B cell (primary cell): ENCODE measurements at regions not wholly inside any gene's neighbourhood (a gene's known extent, or its start where the extent isn't known, plus 50 kb on each side); places are given as distances from the start of the nearest gene placed in this dataset.

ENCODE experiments used
- ATAC-seq: fragments of 200-7000 bp; cut with Tn5 transposase; one replicate; pipeline ENCODE4 v1.10.0; 2021; ENCODE audit warnings: low read depth, mild to moderate bottlenecking, moderate number of reproducible peaks, moderate library complexity
- CTCF ChIA-PET: fragments of 350-600 bp; sonication (Branson Sonifier 250); formaldehyde crosslinking; loops from one replicate; lab custom pipeline; 2021; ENCODE audit warnings: antibody characterized with exemption, inconsistent platforms; lab: Charles Lee
- POLR2A ChIA-PET: fragments of 350-600 bp; sonication (Branson Sonifier 250); formaldehyde crosslinking; loops from one replicate; lab custom pipeline; 2021; ENCODE audit warnings: antibody characterized with exemption; lab: Charles Lee
- DNase-seq: peaks from one replicate; pipeline ENCODE4 v3.0.0; 2013
- H2AFZ ChIP-seq: 2 replicates; pipeline ENCODE4 v1.6.1; 2012; ENCODE audit warnings: mild to moderate bottlenecking, low read depth, low read length; ENCODE audit not compliant: insufficient read depth, poor library complexity, severe bottlenecking
- H3K27ac ChIP-seq, 2 donors: 1 replicate in 1 of 2; 2 replicates in 1 of 2; pipeline ENCODE4 v1.5.1; 2012 to 2013; ENCODE audit warnings: low read length in 2 of 2, mild to moderate bottlenecking in 2 of 2, moderate library complexity in 1 of 2
- H3K27me3 ChIP-seq, 4 experiments: fragments of 200-600 bp in 1 of 4; sonication (generic) in 1 of 4; replicated peaks in 1 of 4; 1 replicate in 2 of 4; 2 replicates in 2 of 4; pipeline versions ENCODE4 v1.6.1 to v1.7.0; 2013 to 2016; ENCODE audit warnings: low read length in 3 of 4, mild to moderate bottlenecking in 2 of 4, mixed read lengths in 1 of 4, moderate library complexity in 1 of 4; ENCODE audit not compliant: insufficient read depth in 4 of 4, control insufficient read depth in 3 of 4; ENCODE audit errors: control extremely low read depth in 1 of 4
- H3K36me3 ChIP-seq, 2 experiments: replicated peaks in 1 of 2; 1 replicate in 1 of 2; 2 replicates in 1 of 2; pipeline versions ENCODE4 v1.6.1 to v1.7.1; 2013; ENCODE audit warnings: low read length in 1 of 2; ENCODE audit not compliant: insufficient read depth in 2 of 2, control insufficient read depth in 1 of 2; ENCODE audit errors: control extremely low read depth in 1 of 2, extremely low read depth in 1 of 2
- H3K4me1 ChIP-seq, 2 donors: fragments of 200-600 bp in 1 of 2; sonication (generic) in 1 of 2; 1 replicate in 1 of 2; 2 replicates in 1 of 2; pipeline versions ENCODE4 v1.5.1 to v1.6.1; 2013 to 2017; ENCODE audit warnings: low read length in 2 of 2; ENCODE audit not compliant: control insufficient read depth in 2 of 2, insufficient read depth in 2 of 2
- H3K4me2 ChIP-seq: replicated peaks from 2 replicates; pipeline ENCODE3; 2012; ENCODE audit warnings: mild to moderate bottlenecking, low read depth, low read length; ENCODE audit not compliant: poor library complexity, severe bottlenecking
- H3K4me3 ChIP-seq, 5 experiments: fragments of 200-600 bp in 1 of 5; sonication (generic) in 1 of 5; 1 replicate in 3 of 5; 2 replicates in 2 of 5; pipeline versions ENCODE4 v1.5.1 to v1.7.0; 2011 to 2016; ENCODE audit warnings: low read length in 4 of 5, mild to moderate bottlenecking in 4 of 5, low read depth in 2 of 5, control low read depth in 1 of 5, moderate library complexity in 1 of 5; ENCODE audit not compliant: insufficient read depth in 1 of 5; ENCODE audit errors: control extremely low read depth in 1 of 5, extremely low read depth in 1 of 5
- H3K79me2 ChIP-seq: fragments of 200-600 bp; sonication (generic); one replicate; pipeline ENCODE4 v1.6.0; 2016; ENCODE audit warnings: low read length; ENCODE audit not compliant: control insufficient read depth, insufficient read depth
- H3K9ac ChIP-seq: fragments of 200-600 bp; sonication (generic); 2 replicates; pipeline ENCODE4 v1.6.1; 2017; ENCODE audit warnings: mild to moderate bottlenecking, low read length, moderate library complexity
- H3K9me3 ChIP-seq, 3 donors: one replicate each; pipeline versions ENCODE4 v1.6.1 to v1.7.1; 2013; ENCODE audit warnings: low read length in 2 of 3; ENCODE audit not compliant: control insufficient read depth in 2 of 3, insufficient read depth in 1 of 3; ENCODE audit errors: control extremely low read depth in 1 of 3
- H4K20me1 ChIP-seq: 2 replicates; pipeline ENCODE4 v1.6.0; 2012; ENCODE audit warnings: mild to moderate bottlenecking, low read length; ENCODE audit not compliant: insufficient read depth, control insufficient read depth, poor library complexity, severe bottlenecking
- H3K27ac Mint-ChIP-seq: one replicate; pipeline ENCODE4 v1.8.0; 2021; ENCODE audit warnings: mixed read lengths
- H3K27me3 Mint-ChIP-seq: one replicate; pipeline ENCODE4 v1.8.0; 2021; ENCODE audit warnings: mixed read lengths
- H3K4me1 Mint-ChIP-seq: one replicate; pipeline ENCODE4 v1.8.0; 2021; ENCODE audit warnings: mixed read lengths
- H3K4me3 Mint-ChIP-seq: one replicate; pipeline ENCODE4 v1.8.0; 2021; ENCODE audit warnings: mixed read lengths
- H3K9me3 Mint-ChIP-seq: one replicate; pipeline ENCODE4 v1.8.0; 2022; ENCODE audit warnings: mixed read lengths; ENCODE audit not compliant: insufficient read depth
- CTCF ChIP-seq: fragments of 200-600 bp; IDR thresholded peaks from one replicate; pipeline ENCODE4 v1.8.0; 2022; ENCODE audit warnings: antibody characterized with exemption, mild to moderate bottlenecking
- EZH2 ChIP-seq: IDR thresholded peaks from 2 replicates; pipeline ENCODE4 v1.6.1; 2012; ENCODE audit warnings: borderline replicate concordance, low read depth, mild to moderate bottlenecking, moderate library complexity, low read length; ENCODE audit not compliant: insufficient read depth, poor library complexity, severe bottlenecking
- WGBS: methylation state at CpG from one replicate; pipeline ENCODE4 v1.1.5; 2013; ENCODE audit warnings: missing lambda C conversion rate; ENCODE audit not compliant: insufficient coverage; 5-methylcytosine and 5-hydroxymethylcytosine counted together
- intact Hi-C: fragments of 100-400 bp; cut with micrococcal nuclease; formaldehyde crosslinking; loops from one replicate; pipeline ENCODE4 v1.10.0; 2022

GRCh38 chr14:98705871-98706300 lies 566.1 kb downstream of the BCL11B start:
- Mint-ChIP-seq H3K4me3 (no peak overlapping the region), H3K4me1 (no peaks in the 10 kb centered on the region)
- 90% methylated on average over 2 of the region's 7 CpGs for WGBS

DNA sequence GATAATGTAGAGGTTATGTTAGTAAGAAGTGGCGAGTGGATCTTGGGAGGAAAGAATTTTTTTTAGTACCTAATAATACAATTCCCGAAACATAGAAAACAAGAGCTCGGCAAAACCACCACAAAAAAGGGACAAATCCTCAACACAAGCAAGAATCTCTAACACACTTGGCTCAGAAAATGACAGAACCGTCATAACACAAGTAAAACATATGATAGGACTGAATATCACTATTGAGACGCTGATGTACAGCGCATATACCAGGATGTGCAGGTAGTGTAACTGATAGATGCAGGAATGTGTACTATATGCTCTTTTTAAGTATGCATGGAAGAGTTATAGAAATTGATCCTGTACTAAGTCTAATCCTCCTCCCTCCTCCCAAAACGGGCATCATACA lies 564.5 kb downstream of the BCL11B start:
- Histone ChIP-seq H3K79me2 (no peaks in the 10 kb centered on the region), H2AFZ (no peak overlapping the region), H3K4me2 (no peak overlapping the region), H3K9ac (no peak overlapping the region), H3K4me1 (no peaks in the 10 kb centered on the region), H4K20me1 (no peaks in the 10 kb centered on the region), H3K4me3 (no peak overlapping the region), H3K9me3 (peaks cover 0 to 10% (median 0%) of the 10 kb centered on the region in 3 donors), H3K36me3 (no peaks in the 10 kb centered on the region), H3K27ac (no peak overlapping the region), H3K27me3 (no peaks in the 10 kb centered on the region)
- H3K4me1 Mint-ChIP-seq, result no peaks in the 10 kb centered on the region
- peaks cover 2% of the 10 kb centered on the region for H3K9me3 Mint-ChIP-seq
- no CpG with 5 or more reads among the region's 7 CpGs for WGBS
- H3K27ac Mint-ChIP-seq, result no peak overlapping the region
- TF ChIP-seq EZH2 (no peak), CTCF (no peak)
- ChIA-PET CTCF (no interaction called here), POLR2A (no interaction called here)
- DNase-seq, result no peak
- no peak overlapping the region for H3K4me3 Mint-ChIP-seq
- intact Hi-C loops, result no loop called here
- H3K27me3 Mint-ChIP-seq, result no peaks in the 10 kb centered on the region
- ATAC-seq, result no peak

More at GRCh38 chr14:98705871-98706300, 566.1 kb downstream of the BCL11B start:
- H4K20me1 ChIP-seq, result no peaks in the 10 kb centered on the region
- TF ChIP-seq CTCF (no peak), EZH2 (no peak)
- H3K4me2 ChIP-seq, result no peak overlapping the region
- H3K4me3 ChIP-seq, result no peak overlapping the region
- CTCF ChIA-PET, result no interaction called here
- intact Hi-C loops, result no loop called here
- H3K4me1 ChIP-seq, result no peaks in the 10 kb centered on the region
- no peaks in the 10 kb centered on the region for H3K27me3 ChIP-seq
- no peak overlapping the region for H3K27ac Mint-ChIP-seq
- peaks cover 0 to 3% (median 0%) of the 10 kb centered on the region in 3 donors for H3K9me3 ChIP-seq
- H3K27ac ChIP-seq, result no peak overlapping the region
- H3K27me3 Mint-ChIP-seq, result no peaks in the 10 kb centered on the region
- H3K79me2 ChIP-seq, result no peaks in the 10 kb centered on the region
- peaks cover 8% of the 10 kb centered on the region for H3K9me3 Mint-ChIP-seq
- H3K36me3 ChIP-seq, result no peaks in the 10 kb centered on the region
- POLR2A ChIA-PET, result no interaction called here
- no peak for DNase-seq
- no peak for ATAC-seq
- H3K9ac ChIP-seq, result no peak overlapping the region
- no peak overlapping the region for H2AFZ ChIP-seq
